PC-3 (cell line): ENCODE measurements at regions not wholly inside any gene's neighbourhood (a gene's known extent, or its start where the extent isn't known, plus 50 kb on each side); places are given as distances from the start of the nearest gene placed in this dataset.

Source experiments
- ATAC-seq: fragments of 200-7000 bp; cut with Tn5 transposase; 2 replicates; pipeline ENCODE4 v1.9.1; 2020; ENCODE audit warnings: mild to moderate bottlenecking, moderate library complexity
- BruUV-seq: library from RNA; stranded (reverse); fragments of 400-500 nt; replicated peaks from 2 replicates; lab custom pipeline; 2021; lab: Mats Ljungman, UMichigan
- CTCF ChIA-PET: fragments of 300-600 bp; sonication (Branson Sonifier 250); formaldehyde crosslinking; loops from one replicate; lab custom pipeline; 2022; ENCODE audit warnings: antibody characterized with exemption; lab: Charles Lee
- POLR2A ChIA-PET: fragments of 300-600 bp; sonication (Branson Sonifier 250); formaldehyde crosslinking; loops from one replicate; lab custom pipeline; 2022; ENCODE audit warnings: antibody characterized with exemption; ENCODE audit not compliant: unreplicated experiment; lab: Charles Lee
- DNase-seq: peaks from one replicate; pipeline ENCODE4 v3.0.0-alpha.2; 2015
- H2AFZ ChIP-seq: fragments of 300-600 bp; sonication (generic); 2 replicates; pipeline ENCODE4 v1.6.0; 2016; ENCODE audit warnings: antibody characterized with exemption, low read length
- H3F3A ChIP-seq: fragments of 300-600 bp; sonication (generic); one replicate; pipeline ENCODE4 v1.6.0; 2017; ENCODE audit warnings: antibody characterized with exemption, low read length, control low read depth, mild to moderate bottlenecking; ENCODE audit not compliant: unreplicated experiment
- H3K27ac ChIP-seq: fragments of 300-600 bp; sonication (generic); 2 replicates; pipeline ENCODE4 v1.5.1; 2016; ENCODE audit warnings: mild to moderate bottlenecking, low read length
- H3K27me3 ChIP-seq: fragments of 300-600 bp; sonication (generic); 2 replicates; pipeline ENCODE4 v1.6.1; 2016; ENCODE audit warnings: low read length, mixed read lengths
- H3K36me3 ChIP-seq: fragments of 300-600 bp; sonication (generic); 2 replicates; pipeline ENCODE4 v1.6.1; 2016; ENCODE audit warnings: low read depth, mixed run types, low read length, mixed read lengths
- H3K4me1 ChIP-seq: fragments of 300-600 bp; sonication (generic); 2 replicates; pipeline ENCODE4 v1.5.1; 2016; ENCODE audit warnings: low read length; ENCODE audit not compliant: insufficient read depth
- H3K4me2 ChIP-seq: fragments of 300-600 bp; sonication (generic); 2 replicates; pipeline ENCODE4 v1.6.0; 2016; ENCODE audit warnings: low read length
- H3K4me3 ChIP-seq: fragments of 300-600 bp; sonication (generic); 2 replicates; pipeline ENCODE4 v1.5.1; 2016; ENCODE audit warnings: mild to moderate bottlenecking, low read length, mixed read lengths
- H3K79me2 ChIP-seq: fragments of 300-600 bp; sonication (generic); 2 replicates; pipeline ENCODE4 v1.6.1; 2017; ENCODE audit warnings: low read length, mixed read lengths
- H3K9ac ChIP-seq: fragments of 300-600 bp; sonication (generic); 2 replicates; pipeline ENCODE4 v1.6.0; 2016; ENCODE audit warnings: mild to moderate bottlenecking, low read length
- H3K9me2 ChIP-seq: fragments of 300-600 bp; sonication (generic); replicated peaks from 2 replicates; pipeline ENCODE4 v1.6.1; 2016; ENCODE audit warnings: mixed run types, low read length, mixed read lengths
- H3K9me3 ChIP-seq: fragments of 300-600 bp; sonication (generic); 2 replicates; pipeline ENCODE4 v1.6.1; 2016; ENCODE audit warnings: low read length, mixed read lengths
- H4K20me1 ChIP-seq: fragments of 300-600 bp; sonication (generic); 2 replicates; pipeline ENCODE4 v1.6.1; 2016; ENCODE audit warnings: low read length, mixed read lengths
- CTCF ChIP-seq: fragments of 300-600 bp; sonication (generic); conservative IDR thresholded peaks from 2 replicates; pipeline ENCODE4 v1.5.1; 2017; ENCODE audit warnings: antibody characterized with exemption, low read depth, mild to moderate bottlenecking, low read length
- EZH2 ChIP-seq: fragments of 300-600 bp; sonication (generic); IDR thresholded peaks from one replicate; pipeline ENCODE4 v1.6.1; 2017; ENCODE audit warnings: antibody characterized with exemption, mild to moderate bottlenecking, low read length; ENCODE audit not compliant: unreplicated experiment
- EZH2phosphoT487 ChIP-seq: fragments of 300-600 bp; sonication (generic); IDR thresholded peaks from 2 replicates; pipeline ENCODE4 v1.6.1; 2018; ENCODE audit warnings: mild to moderate bottlenecking, antibody characterized with exemption, low read length, borderline replicate concordance
- intact Hi-C: fragments of 100-400 bp; cut with micrococcal nuclease; formaldehyde crosslinking; loops from 2 replicates; pipeline ENCODE4 v1.9.0; 2023

- Histone ChIP-seq H3K4me1 (no peaks in the 10 kb centered on the region), H3F3A (no peaks in the 10 kb centered on the region), H3K4me2 (no peak overlapping the region), H3K9ac (no peak overlapping the region), H3K27me3 (peaks cover 9% of the 10 kb centered on the region), H4K20me1 (no peaks in the 10 kb centered on the region), H3K9me2 (no peaks in the 10 kb centered on the region), H3K27ac (no peak overlapping the region), H2AFZ (no peak overlapping the region), H3K79me2 (no peaks in the 10 kb centered on the region), H3K9me3 (no peaks in the 10 kb centered on the region), H3K36me3 (no peaks in the 10 kb centered on the region), H3K4me3 (no peak overlapping the region)
- BruUV-seq, result no TSS peak
- intact Hi-C loops, result loop anchor here (1.0 to 5.0 kb wide), 7 partner anchors 61 to 450 kb away; partner anchors contain the start of genes CCDC175 and DAAM1
- no peak; the same call in 1 of the 2 replicates for TF ChIP-seq CTCF
- no peak for TF ChIP-seq EZH2phosphoT487
- no peak for TF ChIP-seq EZH2
- no peak for DNase-seq
- ChIA-PET CTCF (interaction anchor here (1.0 kb wide), 1 partner anchor 187 kb away, joined by 4 read pairs; no protein-coding TSS in a partner anchor), POLR2A (no interaction called here)
- ATAC-seq, result no peak
Measured at GRCh38 chr14:59127437-59127732, 61.1 kb upstream of the DAAM1 start.

- Histone ChIP-seq H3K36me3 (no peaks in the 10 kb centered on the region), H2AFZ (no peak overlapping the region), H4K20me1 (no peaks in the 10 kb centered on the region), H3K4me2 (no peak overlapping the region), H3K4me1 (no peaks in the 10 kb centered on the region), H3K27me3 (peaks cover 40% of the 10 kb centered on the region), H3K27ac (no peak overlapping the region), H3K9me3 (no peaks in the 10 kb centered on the region), H3F3A (no peaks in the 10 kb centered on the region), H3K79me2 (no peaks in the 10 kb centered on the region), H3K4me3 (no peak overlapping the region), H3K9ac (no peak overlapping the region), H3K9me2 (no peaks in the 10 kb centered on the region)
- BruUV-seq, result no TSS peak
- DNase-seq, result no peak
- no peak for ATAC-seq
- ChIA-PET POLR2A (no interaction called here), CTCF (no interaction called here)
- intact Hi-C loops, result no loop called here
- no peak for TF ChIP-seq CTCF
Measured at GRCh38 chr14:59130462-59130861, 58.0 kb upstream of the DAAM1 start.

GRCh38 chr14:59131938-59132795, 56.3 kb upstream of the DAAM1 start:
- H3K36me3 ChIP-seq, result no peaks in the 10 kb centered on the region
- peak; percentile 73 for TF ChIP-seq EZH2
- no peak for TF ChIP-seq EZH2phosphoT487
- no peak for ATAC-seq
- no peaks in the 10 kb centered on the region for H3K9me2 ChIP-seq
- H3K27ac ChIP-seq, result no peak overlapping the region
- intact Hi-C loops, result no loop called here
- H4K20me1 ChIP-seq, result no peaks in the 10 kb centered on the region
- H3K4me3 ChIP-seq, result no peak overlapping the region
- ChIA-PET CTCF (interaction anchor here (0.6 kb wide), 1 partner anchor 226 kb away, joined by 4 read pairs; no protein-coding TSS in a partner anchor), POLR2A (no interaction called here)
- DNase-seq, result no peak
- no peaks in the 10 kb centered on the region for H3K4me1 ChIP-seq
- BruUV-seq, result no TSS peak
- peaks cover 46% of the 10 kb centered on the region for H3K27me3 ChIP-seq
- no peaks in the 10 kb centered on the region for H3K9me3 ChIP-seq
- H3K79me2 ChIP-seq, result no peaks in the 10 kb centered on the region
- H2AFZ ChIP-seq, result no peak overlapping the region
- no peak overlapping the region for H3K4me2 ChIP-seq
- H3F3A ChIP-seq, result no peaks in the 10 kb centered on the region
- no peak overlapping the region for H3K9ac ChIP-seq
